Endothelial cell of umbilical vein (primary cell): ENCODE measurements at regions not wholly inside any gene's neighbourhood (a gene's known extent, or its start where the extent isn't known, plus 50 kb on each side); places are given as distances from the start of the nearest gene placed in this dataset.

Experiments
- BruUV-seq: library from RNA; stranded (reverse); fragments of 400-500 nt; replicated peaks from 2 replicates; lab custom pipeline; 2021; lab: Mats Ljungman, UMichigan
- CTCF ChIA-PET: fragments of 300-600, 350-600 bp; sonication (Branson Sonifier 250); formaldehyde crosslinking; loops from one replicate; lab custom pipeline; 2021; ENCODE audit warnings: antibody characterized with exemption, inconsistent platforms; lab: Charles Lee
- POLR2A ChIA-PET: fragments of 300-600, 350-600 bp; sonication (Branson Sonifier 250); formaldehyde crosslinking; loops from one replicate; lab custom pipeline; 2021; ENCODE audit warnings: antibody characterized with exemption, inconsistent platforms; lab: Charles Lee
- DNase-seq: peaks from one replicate; pipeline ENCODE4 v3.0.0-alpha.2; 2011; ENCODE audit warnings: low read depth, low spot score
- FAIRE-seq: peaks from 2 replicates; lab custom pipeline; 2011; peaks lifted over from hg19 to GRCh38; lab: Jason Lieb, UNC
- H2AFZ ChIP-seq: 2 replicates; pipeline ENCODE4 v1.6.0; 2012; ENCODE audit warnings: low read depth, low read length, control low read depth, inconsistent platforms
- H3K27ac ChIP-seq: 2 replicates; pipeline ENCODE4 v1.5.1; 2011; ENCODE audit warnings: low read depth, mild to moderate bottlenecking, control low read depth, low read length, moderate library complexity; ENCODE audit not compliant: insufficient read depth
- H3K27me3 ChIP-seq, 2 experiments: 2 replicates each; pipeline versions ENCODE4 v1.6.0 to v1.6.1; 2011; ENCODE audit warnings: low read length in 2 of 2, mixed read lengths in 1 of 2; ENCODE audit not compliant: control insufficient read depth in 2 of 2, insufficient read depth in 2 of 2
- H3K36me3 ChIP-seq, 2 experiments: 2 replicates in 1 of 2; 3 replicates in 1 of 2; pipeline ENCODE4 v1.5.1; 2011; ENCODE audit warnings: low read length in 2 of 2, mild to moderate bottlenecking in 1 of 2, moderate library complexity in 1 of 2; ENCODE audit not compliant: control insufficient read depth in 2 of 2, insufficient read depth in 2 of 2; ENCODE audit errors: extremely low read depth in 1 of 2
- H3K4me1 ChIP-seq: 3 replicates; pipeline ENCODE4 v1.5.1; 2011; ENCODE audit warnings: mild to moderate bottlenecking, low read length; ENCODE audit not compliant: control insufficient read depth, insufficient read depth; ENCODE audit errors: extremely low read depth
- H3K4me2 ChIP-seq: 2 replicates; pipeline ENCODE4 v1.6.1; 2011; ENCODE audit warnings: low read length, control low read depth, mixed read lengths; ENCODE audit not compliant: insufficient read depth
- H3K4me3 ChIP-seq, 3 experiments: fragments of 200-600 bp in 1 of 3; sonication (generic), shearing (Covaris generic) in 1 of 3; replicated peaks in 1 of 3; 2 replicates each; pipeline ENCODE4 v1.5.1; 2011 to 2016; ENCODE audit warnings: control low read depth in 3 of 3, low read length in 3 of 3, mild to moderate bottlenecking in 2 of 3, inconsistent platforms in 1 of 3, low read depth in 1 of 3, moderate library complexity in 1 of 3; ENCODE audit not compliant: insufficient read depth in 1 of 3
- H3K79me2 ChIP-seq: 2 replicates; pipeline ENCODE4 v1.6.0; 2012; ENCODE audit warnings: low read length, inconsistent platforms; ENCODE audit not compliant: control insufficient read depth, insufficient read depth
- H3K9ac ChIP-seq: replicated peaks from 2 replicates; pipeline ENCODE3; 2011; ENCODE audit warnings: low read length, control low read depth; ENCODE audit not compliant: insufficient read depth; ENCODE audit errors: extremely low read depth
- H3K9me1 ChIP-seq: replicated peaks from 3 replicates; pipeline ENCODE4 v1.6.0; 2011; ENCODE audit warnings: mild to moderate bottlenecking, low read length; ENCODE audit not compliant: control insufficient read depth, insufficient read depth; ENCODE audit errors: extremely low read depth
- H3K9me3 ChIP-seq: replicated peaks from 2 replicates; pipeline ENCODE4 v1.5.1; 2012; ENCODE audit warnings: low read length, inconsistent platforms; ENCODE audit not compliant: control insufficient read depth, insufficient read depth
- H4K20me1 ChIP-seq: replicated peaks from 2 replicates; pipeline ENCODE3; 2011; ENCODE audit warnings: mild to moderate bottlenecking, low read length; ENCODE audit not compliant: control insufficient read depth, insufficient read depth; ENCODE audit errors: extremely low read depth
- EZH2 ChIP-seq: IDR thresholded peaks from 2 replicates; pipeline ENCODE4 v1.6.1; 2012; ENCODE audit warnings: borderline replicate concordance, low read depth, mild to moderate bottlenecking, moderate library complexity, low read length, inconsistent platforms; ENCODE audit not compliant: severe bottlenecking
- FOS ChIP-seq: IDR thresholded peaks from 2 replicates; pipeline ENCODE4 v1.6.1; 2011; ENCODE audit warnings: mild to moderate bottlenecking, low read length, moderate library complexity, borderline replicate concordance; ENCODE audit not compliant: insufficient read depth
- GATA2 ChIP-seq: IDR thresholded peaks from 2 replicates; pipeline ENCODE4 v1.7.0; 2011; ENCODE audit warnings: low read depth, mild to moderate bottlenecking, moderate library complexity, mixed read lengths, low read length; ENCODE audit not compliant: insufficient read length, insufficient read depth
- JUN ChIP-seq: IDR thresholded peaks from 2 replicates; pipeline ENCODE4 v1.6.1; 2011; ENCODE audit warnings: borderline replicate concordance, low read depth; ENCODE audit not compliant: insufficient read length, insufficient read depth
- MYC ChIP-seq: IDR thresholded peaks from one replicate; pipeline ENCODE4 v1.6.1; 2011; ENCODE audit warnings: mild to moderate bottlenecking, low read depth, low read length
- POLR2A ChIP-seq: IDR thresholded peaks from 2 replicates; pipeline ENCODE4 v1.6.1; 2012; ENCODE audit warnings: low read depth, mild to moderate bottlenecking, control low read depth, low read length
- POLR2AphosphoS5 ChIP-seq: IDR thresholded peaks from 2 replicates; pipeline ENCODE4 v1.6.1; 2012; ENCODE audit warnings: low read depth, mild to moderate bottlenecking, control low read depth, low read length, moderate library complexity; ENCODE audit not compliant: insufficient read depth
- dilution Hi-C: fragments of 300-500 bp; cut with MboI; formaldehyde crosslinking; loops from one replicate; pipeline ENCODE4 v1.15.0; 2019; ENCODE audit warnings: low sequenced_read_pairs; ENCODE audit not compliant: extremely low pct_ligation_motif_present
- intact Hi-C: fragments of 100-400 bp; cut with micrococcal nuclease; formaldehyde crosslinking; loops from one replicate; pipeline ENCODE4 v1.10.0; 2022
- TF ChIP-seq, protein P1 (sequence below): IDR thresholded peaks from 2 replicates; pipeline ENCODE4 v1.6.1; 2011; ENCODE audit not compliant: insufficient read depth, insufficient read length
- TF ChIP-seq, protein P2 (sequence below), 2 donors: IDR thresholded peaks; 1 replicate in 1 of 2; 2 replicates in 1 of 2; pipeline ENCODE4 v1.5.1; 2011; ENCODE audit warnings: low read length in 2 of 2, mild to moderate bottlenecking in 2 of 2, moderate library complexity in 2 of 2, control low read depth in 1 of 2, inconsistent platforms in 1 of 2, low read depth in 1 of 2; ENCODE audit not compliant: insufficient read depth in 1 of 2; ENCODE audit errors: extremely low read depth in 1 of 2

DNA sequence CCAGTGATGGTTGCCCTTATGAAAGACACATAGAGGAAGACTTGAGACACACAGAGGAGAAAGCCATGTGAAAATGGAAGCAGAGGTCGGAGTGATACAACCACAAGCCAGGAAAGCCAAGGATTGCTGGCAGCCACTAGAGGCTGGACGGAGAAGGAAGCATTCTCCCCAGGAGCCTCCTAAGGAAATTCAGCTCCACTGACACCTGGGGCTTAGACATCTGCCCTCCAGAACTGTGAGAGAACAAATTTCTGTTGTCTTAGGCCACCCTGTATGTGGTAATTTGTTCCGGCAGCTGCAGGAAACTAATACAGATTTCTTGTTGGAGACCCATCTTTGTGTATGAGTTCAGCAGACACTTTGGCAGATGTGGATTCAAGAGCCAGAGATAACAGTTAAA, 126.9 kb upstream of the ATP1A1 start:
- no peak overlapping the region for H3K9ac ChIP-seq
- DNase-seq (no peak), FAIRE-seq (no peak)
- TF ChIP-seq GATA2 (no peak), EZH2 (no peak), MYC (no peak), POLR2AphosphoS5 (no peak), POLR2A (no peak), JUN (no peak), FOS (no peak)
- TF ChIP-seq, protein P1, sequence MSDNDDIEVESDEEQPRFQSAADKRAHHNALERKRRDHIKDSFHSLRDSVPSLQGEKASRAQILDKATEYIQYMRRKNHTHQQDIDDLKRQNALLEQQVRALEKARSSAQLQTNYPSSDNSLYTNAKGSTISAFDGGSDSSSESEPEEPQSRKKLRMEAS = no peak
- TF ChIP-seq, protein P2, sequence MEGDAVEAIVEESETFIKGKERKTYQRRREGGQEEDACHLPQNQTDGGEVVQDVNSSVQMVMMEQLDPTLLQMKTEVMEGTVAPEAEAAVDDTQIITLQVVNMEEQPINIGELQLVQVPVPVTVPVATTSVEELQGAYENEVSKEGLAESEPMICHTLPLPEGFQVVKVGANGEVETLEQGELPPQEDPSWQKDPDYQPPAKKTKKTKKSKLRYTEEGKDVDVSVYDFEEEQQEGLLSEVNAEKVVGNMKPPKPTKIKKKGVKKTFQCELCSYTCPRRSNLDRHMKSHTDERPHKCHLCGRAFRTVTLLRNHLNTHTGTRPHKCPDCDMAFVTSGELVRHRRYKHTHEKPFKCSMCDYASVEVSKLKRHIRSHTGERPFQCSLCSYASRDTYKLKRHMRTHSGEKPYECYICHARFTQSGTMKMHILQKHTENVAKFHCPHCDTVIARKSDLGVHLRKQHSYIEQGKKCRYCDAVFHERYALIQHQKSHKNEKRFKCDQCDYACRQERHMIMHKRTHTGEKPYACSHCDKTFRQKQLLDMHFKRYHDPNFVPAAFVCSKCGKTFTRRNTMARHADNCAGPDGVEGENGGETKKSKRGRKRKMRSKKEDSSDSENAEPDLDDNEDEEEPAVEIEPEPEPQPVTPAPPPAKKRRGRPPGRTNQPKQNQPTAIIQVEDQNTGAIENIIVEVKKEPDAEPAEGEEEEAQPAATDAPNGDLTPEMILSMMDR (IDR thresholded peaks at IDR 0.05; ENCODE audit: extremely low read depth in 1 of 2, insufficient read depth in 1 of 2, low read depth in 1 of 2, low read length in 2 of 2) = no peak
- H3K36me3 ChIP-seq = no peaks in the 10 kb centered on the region
- H4K20me1 ChIP-seq = no peaks in the 10 kb centered on the region
- no peak overlapping the region for H3K27ac ChIP-seq
- intact Hi-C loops (no loop called here), dilution Hi-C loops (no loop called here)
- CTCF ChIA-PET = no interaction called here
- no peak overlapping the region for H3K4me2 ChIP-seq
- no peaks in the 10 kb centered on the region for H3K4me1 ChIP-seq
- POLR2A ChIA-PET = no interaction called here
- H2AFZ ChIP-seq = no peak overlapping the region
- no peaks in the 10 kb centered on the region for H3K27me3 ChIP-seq
- no TSS peak for BruUV-seq
- H3K4me3 ChIP-seq = no peak overlapping the region
- no peaks in the 10 kb centered on the region for H3K9me1 ChIP-seq
- H3K79me2 ChIP-seq = no peaks in the 10 kb centered on the region
- H3K9me3 ChIP-seq = no peaks in the 10 kb centered on the region
